ENCODE measurements at regions not wholly inside any gene's neighbourhood (a gene's known extent, or its start where the extent isn't known, plus 50 kb on each side); places are given as distances from the start of the nearest gene placed in this dataset.
"Not testable (repeated sequence)": the region's sequence is repeated elsewhere in the genome, so short reads cannot be mapped to it uniquely, and the experiment has no call there.

DNA sequence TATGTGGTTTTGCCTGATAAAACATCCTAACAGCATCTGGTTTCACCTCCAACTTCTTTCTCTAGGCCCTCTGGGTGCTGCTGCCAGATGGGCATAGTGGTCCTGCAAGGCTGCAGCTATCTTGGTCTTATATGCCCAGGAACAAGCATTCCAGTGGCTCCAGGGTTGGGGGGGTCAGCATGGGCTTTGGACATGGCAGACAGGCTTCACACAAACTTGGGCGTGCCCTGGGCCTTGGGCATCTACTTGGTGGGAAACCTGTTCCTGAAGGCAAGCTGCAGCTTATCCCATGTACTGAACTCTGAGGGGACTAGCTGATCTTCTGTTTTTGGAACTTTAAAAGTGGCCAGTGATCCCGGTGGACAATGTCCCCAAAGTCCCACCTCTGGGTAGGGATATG, 54.9 kb upstream of the ZNF678 start:
- no peak for DNase-seq

- DNase-seq, result not testable (repeated sequence)
Observed at GRCh38 chr1:227506490-227507393, 56.6 kb upstream of the ZNF678 start.

DNA sequence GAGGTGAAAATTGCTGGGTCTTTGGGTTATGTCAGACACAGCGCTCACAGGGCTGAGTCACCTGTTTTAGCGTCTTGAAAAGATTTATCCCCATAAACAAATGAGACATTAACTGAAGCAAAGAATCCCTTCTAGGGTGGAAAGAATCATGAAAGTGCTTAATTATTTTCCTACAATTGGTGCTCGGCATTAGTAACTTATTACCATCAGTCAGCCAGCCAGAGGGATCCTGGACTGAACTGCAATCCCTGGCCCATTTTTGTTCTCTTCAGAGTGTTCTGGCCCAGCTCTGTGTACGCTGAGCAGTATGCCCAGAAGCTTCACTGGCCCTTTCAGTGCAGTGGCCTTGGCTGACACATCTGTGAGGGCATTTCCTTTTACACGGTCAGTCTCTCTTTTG, 67.3 kb upstream of the ZNF678 start:
- not testable (repeated sequence) for DNase-seq

DNA sequence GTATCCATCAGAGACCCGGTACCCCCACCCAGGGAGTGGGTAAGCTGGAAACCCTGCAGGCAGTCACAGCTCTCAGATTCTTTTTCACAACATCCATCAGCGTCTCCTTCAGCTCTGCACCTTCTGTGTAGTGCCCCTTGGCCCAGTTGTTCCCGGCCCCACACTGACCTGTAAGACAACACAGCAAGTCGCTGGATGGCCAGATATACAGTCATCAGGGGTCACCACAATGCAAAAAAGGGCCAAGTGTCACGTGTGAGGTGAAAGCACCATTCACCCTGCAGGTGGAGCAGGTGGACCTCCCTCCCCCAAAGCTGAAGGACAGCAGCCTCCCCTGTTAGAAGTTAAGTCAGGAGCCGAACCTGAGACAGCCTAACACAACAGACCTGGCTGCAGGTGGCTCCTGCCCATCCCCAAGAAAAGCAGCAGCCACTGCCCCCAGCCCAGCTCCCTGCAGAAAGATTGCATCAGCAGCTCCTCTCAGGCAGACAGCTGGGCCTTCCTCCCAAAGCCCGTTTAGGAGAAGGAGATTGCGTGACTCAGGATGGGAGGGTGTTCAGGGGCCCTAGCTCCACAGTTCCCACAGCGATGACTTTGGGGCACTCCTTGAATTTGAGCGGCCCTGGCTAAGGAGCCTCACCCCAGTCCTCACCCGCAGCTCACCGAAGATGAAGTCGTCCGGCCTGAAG, 69.3 kb upstream of the ZNF678 start:
- not testable (repeated sequence) for DNase-seq

DNA sequence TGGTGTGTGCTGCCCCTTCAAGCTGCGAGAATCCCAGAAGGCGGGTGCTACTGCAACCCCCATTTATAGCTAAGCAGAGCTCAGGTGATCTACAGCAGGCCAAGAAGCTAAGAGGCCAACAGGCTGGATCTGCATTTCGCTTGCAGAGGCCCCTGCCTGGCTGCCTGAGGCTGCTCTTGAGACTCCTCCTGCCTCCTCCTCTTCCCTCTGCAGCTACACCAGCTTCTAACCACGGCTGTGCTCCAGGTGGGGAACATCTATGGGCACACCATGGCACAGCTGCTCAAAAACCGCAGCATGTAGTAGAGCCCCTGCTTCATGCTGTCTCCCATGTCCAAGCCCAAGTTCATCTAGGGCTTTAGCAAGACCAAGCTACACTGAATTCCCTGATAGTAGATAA, 72.9 kb upstream of the ZNF678 start:
- DNase-seq, result no peak

DNA sequence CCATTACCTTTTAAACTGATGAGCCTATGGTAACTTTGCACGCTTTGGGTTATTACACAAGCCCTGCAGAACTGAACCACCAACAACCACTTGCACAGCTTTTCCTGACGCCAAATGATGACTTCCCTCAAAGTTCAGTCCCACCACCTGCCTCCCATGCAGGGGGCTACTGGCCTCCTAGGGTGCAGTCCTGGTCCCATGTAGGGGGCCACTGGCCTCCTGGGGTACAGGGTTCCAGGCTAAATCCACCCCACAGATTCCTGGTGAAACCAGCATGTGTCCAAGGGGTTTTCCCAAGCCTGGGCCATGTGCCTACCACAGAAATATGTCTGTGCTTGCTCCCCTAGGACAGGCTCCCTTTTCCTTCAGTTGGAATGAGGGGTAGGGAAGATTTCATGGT, 73.4 kb upstream of the ZNF678 start:
- no peak for DNase-seq

DNA sequence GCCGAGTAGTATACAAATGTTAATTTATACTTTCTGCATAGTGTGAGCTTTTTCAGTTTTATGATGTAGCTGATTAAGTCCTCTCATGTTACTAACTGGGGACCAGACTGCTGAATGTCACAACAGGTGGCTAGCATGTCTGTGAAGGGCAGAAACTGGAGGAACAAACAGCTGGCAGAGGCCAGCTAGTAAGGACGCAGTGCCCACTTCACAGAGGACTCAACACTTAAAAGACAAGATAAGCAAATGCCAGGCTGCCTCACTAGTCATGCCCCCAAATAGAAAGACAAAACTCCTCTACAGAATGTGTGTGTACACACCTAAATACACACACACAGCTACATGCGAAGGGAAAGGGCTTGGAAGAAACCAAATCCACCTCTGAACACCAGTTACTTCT, 73.8 kb upstream of the ZNF678 start:
- peak; percentile 69 for DNase-seq

DNA sequence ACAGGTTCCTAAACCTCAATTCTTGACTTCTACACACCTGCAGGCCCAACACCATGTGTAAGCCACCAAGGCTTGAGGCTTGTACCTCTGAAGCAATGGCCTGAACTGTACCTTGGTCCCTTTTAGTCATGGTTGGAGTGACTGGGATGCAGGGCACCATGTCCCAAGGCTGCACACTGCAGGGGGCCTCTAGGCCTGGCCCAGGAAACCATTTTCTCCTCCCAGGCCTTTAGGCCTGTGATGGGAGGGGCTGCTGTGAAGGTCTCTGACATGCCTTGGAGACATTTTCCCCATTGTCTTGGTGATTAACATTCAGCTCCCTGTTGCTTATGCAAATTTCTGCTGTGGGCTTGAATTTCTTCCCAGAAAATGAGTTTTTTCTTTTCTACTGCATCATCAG, 75.8 kb upstream of the ZNF678 start:
- DNase-seq, result no peak

- no peak for DNase-seq
Observed at GRCh38 chr1:227486559-227486958, 76.8 kb upstream of the ZNF678 start.

- DNase-seq, result no peak
Observed at GRCh38 chr1:227482023-227482299, 81.4 kb upstream of the ZNF678 start.

GRCh38 chr1:227474072-227474471, 89.3 kb upstream of the ZNF678 start:
- not testable (repeated sequence) for DNase-seq

DNA sequence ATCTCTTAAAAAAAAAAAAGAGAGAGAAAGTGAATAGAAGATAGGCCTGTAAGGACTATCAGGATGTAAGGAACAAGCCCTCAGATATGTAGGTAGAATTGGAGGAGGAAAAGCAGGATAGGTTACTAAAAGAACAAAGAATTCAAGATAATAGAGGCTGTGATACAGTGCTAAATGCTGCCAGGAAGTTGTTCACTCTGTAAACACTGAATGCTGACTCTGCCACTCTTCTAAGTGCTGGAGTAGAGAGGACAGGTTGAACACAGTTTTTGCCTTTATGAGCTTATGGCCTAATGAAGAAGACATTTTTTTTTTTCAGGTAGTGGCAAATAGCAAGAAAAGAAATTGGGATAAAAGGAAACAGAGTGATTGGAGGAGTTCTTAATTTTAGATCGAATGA, 90.6 kb upstream of the ZNF678 start:
- no peak for DNase-seq

DNA sequence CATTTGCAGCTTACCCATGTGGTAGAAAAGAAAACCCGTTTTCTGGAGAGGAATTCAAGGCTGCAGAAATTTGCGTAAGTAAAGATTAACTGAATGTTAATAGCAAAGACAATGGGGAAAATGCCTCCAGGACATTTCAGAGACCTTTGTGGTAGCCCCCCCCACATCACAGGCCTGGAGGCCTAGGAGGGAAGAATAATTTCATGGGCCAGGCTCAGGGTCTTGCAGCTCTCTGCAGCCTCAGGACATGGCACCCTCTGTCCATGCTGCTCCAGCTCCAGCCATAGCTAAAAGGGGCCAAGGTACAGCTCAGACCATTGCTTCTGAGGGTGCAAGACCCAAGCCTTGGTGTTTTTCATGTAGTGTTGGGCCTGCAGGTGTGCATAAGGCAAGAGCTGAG, 92.7 kb upstream of the ZNF678 start:
- no peak for DNase-seq

- DNase-seq, result no peak
Observed at GRCh38 chr1:227469708-227470107, 93.6 kb upstream of the ZNF678 start.

GRCh38 chr1:227466039-227466645, 97.2 kb upstream of the ZNF678 start:
- no peak for DNase-seq

GRCh38 chr1:227465256-227465655, 98.1 kb upstream of the ZNF678 start:
- DNase-seq, result no peak

DNA sequence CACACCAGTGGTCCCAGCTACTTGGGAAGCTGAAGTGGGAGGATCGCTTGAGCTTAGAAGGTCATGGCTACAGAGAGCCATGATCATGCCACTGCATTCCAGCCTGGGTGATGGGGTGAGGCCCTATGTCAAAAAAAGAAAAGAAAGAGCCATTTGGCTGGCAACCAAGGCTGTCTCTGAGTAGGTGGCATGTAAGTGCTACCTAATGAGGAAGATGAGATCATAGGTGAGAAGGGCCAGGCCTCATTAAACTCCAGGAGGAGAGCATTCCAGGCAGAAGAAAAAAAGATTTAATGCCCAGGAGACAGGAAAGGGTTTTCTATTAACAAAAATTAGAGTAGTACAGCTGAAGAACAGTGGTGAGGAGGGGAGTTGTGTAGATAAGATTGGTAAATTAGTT, 103.4 kb upstream of the ZNF678 start:
- no peak for DNase-seq

- no peak for DNase-seq
Observed at GRCh38 chr1:227459326-227459841, 104.0 kb upstream of the ZNF678 start.

DNA sequence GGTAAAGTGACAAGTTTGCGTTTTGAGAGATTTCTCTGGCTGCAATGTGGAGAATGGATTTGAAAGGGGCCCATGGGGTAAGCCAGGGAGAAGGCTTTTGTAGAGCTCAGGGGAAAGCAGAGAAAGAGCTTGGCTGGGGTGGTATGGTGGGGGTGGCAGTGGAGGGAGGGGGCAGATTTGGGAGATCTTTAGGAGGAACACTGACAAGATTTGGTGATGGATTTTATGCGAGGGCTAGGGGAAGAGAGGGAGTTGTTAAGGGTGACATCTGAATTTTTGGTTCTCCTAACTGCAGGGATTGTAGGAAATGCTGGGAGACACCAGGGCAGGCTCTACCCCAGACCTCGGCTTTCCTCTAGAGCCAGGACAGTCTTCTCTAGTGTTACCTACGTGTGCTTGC, 108.7 kb upstream of the ZNF678 start:
- DNase-seq, result no peak

- DNase-seq, result peak; percentile 72
Observed at GRCh38 chr1:227453631-227454355, 109.6 kb upstream of the ZNF678 start.

DNA sequence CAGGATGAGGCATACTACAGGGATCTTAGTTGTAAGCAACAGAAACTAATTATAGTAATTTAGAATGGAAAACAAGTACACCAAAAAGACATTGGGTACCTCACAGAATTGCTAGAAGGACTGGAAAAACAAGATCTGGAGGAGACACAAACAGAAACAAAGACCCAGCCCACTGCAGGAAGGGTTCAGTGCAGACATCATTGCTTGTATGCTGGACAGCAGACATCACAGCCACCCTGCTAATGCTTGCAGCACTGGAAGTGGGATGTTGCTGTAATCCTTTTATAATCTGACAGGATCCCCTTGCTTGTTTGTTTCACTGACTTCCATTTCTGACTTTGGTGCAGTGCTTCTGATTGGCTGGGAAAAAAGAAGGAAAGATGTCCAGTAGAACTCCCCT, 111.4 kb upstream of the ZNF678 start:
- no peak for DNase-seq

DNA sequence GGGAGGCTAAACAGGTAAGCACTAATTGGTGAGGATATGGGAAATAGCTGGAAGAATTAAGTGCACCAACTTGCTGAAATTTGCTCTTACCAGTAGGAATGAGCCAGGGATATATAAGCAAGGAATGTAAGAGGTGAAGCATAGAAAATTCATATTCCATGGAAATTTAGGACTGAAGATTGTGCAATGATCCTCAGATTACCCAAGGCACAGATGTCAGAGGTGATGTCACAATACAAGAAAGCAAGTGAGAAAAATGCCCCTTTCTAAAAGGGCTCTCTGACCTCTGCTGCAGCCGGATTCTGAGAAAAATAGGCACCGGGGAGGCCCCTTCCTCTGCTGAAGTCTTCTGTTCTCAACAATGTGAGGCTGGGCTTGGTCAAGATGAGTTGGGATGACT, 112.3 kb upstream of the ZNF678 start:
- no peak for DNase-seq

GRCh38 chr1:227450489-227450888, 112.9 kb upstream of the ZNF678 start:
- no peak for DNase-seq

All from tongue (tissue), 1 donor.